HG03039 (cell line): ENCODE measurements at regions not wholly inside any gene's neighbourhood (a gene's known extent, or its start where the extent isn't known, plus 50 kb on each side); places are given as distances from the start of the nearest gene placed in this dataset.

Source experiments
- ATAC-seq: cut with Tn5 transposase; IDR thresholded peaks from one replicate; pipeline ENCODE4 v1.9.1; 2021; ENCODE audit warnings: mild to moderate bottlenecking, moderate library complexity; ENCODE audit not compliant: unreplicated experiment

- no peak for ATAC-seq
These were observed 1030.1 kb downstream of the FSTL5 start for GRCh38 chr4:161133586-161134276.

DNA sequence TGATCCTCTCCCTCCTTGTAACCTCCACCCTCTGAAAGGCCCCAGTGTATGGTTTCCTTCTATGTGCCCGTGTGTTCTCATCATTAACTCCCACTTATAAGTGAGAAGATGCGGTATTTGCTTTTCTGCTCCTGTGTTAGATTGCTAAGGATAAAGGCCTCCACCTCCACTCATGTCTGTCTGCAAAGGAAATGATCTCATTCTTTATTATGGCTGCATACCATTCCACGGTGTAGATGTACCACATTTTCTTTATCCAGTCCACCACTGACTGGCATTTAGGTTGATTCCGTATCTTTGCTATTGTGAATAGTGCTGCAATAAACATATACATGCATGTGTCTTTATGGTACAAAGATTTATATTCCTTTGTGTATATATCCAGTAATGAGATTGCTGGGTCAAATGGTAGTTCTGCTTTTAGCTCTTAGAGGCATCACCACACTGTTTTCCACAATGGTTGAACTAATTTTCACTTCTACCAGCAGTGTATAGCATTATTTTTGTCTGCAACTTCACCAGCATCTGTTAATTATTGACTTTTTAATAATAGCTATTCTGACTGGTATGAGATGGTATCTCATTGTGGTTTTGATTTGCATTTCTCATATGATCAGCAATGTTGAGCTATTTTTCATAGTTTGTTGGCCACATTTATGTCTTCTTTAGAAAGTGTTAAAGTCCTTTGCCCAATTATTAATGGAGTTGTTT lies 1030.9 kb downstream of the FSTL5 start:
- no peak for ATAC-seq

- no peak for ATAC-seq
These were observed 1042.3 kb downstream of the FSTL5 start for GRCh38 chr4:161121451-161121850.

DNA sequence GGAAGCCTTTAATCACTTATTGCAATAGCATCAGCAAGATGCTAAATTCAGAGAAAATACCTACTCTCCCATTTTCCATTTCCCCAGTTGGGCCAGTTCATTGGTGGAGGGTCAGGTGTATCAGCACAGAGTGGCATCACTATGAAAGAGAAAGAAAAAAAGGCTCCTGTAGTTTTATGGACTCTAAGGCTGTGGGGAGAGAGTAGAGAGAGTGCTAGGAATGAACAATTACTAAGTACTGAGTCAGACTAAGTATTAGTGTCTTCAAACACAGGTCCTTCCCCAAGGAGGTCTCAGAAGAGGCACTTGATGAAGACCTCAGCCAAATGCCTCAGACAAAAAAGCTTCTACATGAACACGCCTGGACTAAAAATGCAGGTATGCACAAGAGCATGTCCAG lies 1061.9 kb downstream of the FSTL5 start:
- ATAC-seq: no peak

GRCh38 chr4:161097821-161098220 lies 1066.0 kb downstream of the FSTL5 start:
- ATAC-seq: no peak

DNA sequence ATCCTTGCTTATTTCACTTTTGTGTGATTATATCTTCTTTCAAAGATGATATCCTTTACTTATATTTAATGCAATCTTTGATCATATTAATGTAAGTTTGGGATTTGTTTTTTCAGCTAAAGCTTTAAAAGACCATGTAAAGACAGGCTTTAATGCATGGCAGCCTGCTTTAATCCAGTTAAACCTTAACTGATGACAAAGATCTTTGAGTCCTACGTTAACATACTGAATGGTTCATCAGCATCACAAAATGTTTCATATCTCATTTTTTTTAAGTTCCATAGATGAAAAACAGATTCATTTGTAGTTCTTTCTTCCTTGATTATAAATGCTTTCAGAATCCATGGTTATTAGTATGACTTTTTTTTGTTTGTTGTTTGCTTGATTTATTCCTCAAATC lies 1102.8 kb downstream of the FSTL5 start:
- no peak for ATAC-seq
